ENCODE measurements at regions not wholly inside any gene's neighbourhood (a gene's known extent, or its start where the extent isn't known, plus 50 kb on each side); places are given as distances from the start of the nearest gene placed in this dataset.

DNA sequence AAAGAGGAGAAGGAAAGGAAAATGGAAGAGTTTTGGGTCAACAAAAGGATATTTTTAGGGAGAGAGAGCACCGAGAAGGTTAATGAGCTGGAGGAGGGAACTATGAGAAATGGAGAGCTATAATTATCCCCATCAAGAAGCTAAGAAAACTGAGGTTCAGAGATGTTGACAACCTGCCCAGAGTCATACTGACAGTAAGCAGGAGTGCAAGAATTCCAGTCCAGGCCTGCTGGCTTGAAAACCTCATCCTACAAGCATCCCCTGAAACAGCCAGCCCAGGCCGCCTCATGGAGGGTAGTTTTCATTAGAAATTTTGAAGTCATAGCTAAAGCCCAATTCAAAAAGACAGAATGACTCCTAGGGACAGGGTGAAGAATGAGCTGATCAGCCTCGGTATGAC is 172.1 kb upstream of the LRFN2 start:
- TF ChIP-seq POLR2A (IDR thresholded peaks at IDR 0.05) (no peak), CTCF (IDR thresholded peaks at IDR 0.05) (no peak)
- Histone ChIP-seq H3K4me1 (no peaks in the 10 kb centered on the region), H3K9me3 (no peaks in the 10 kb centered on the region), H3K27ac (no peak overlapping the region), H3K36me3 (no peaks in the 10 kb centered on the region), H3K27me3 (no peaks in the 10 kb centered on the region), H3K4me3 (no peak overlapping the region)
- intact Hi-C loops (cut with DNase I) = no loop called here
- no peak for DNase-seq
- WGBS (ENCODE audit: insufficient coverage, low coverage, low lambda C conversion rate, missing lambda C conversion rate) = 71% methylated on average over 2 of the region's 3 CpGs
- ATAC-seq = no peak

- TF ChIP-seq POLR2A (IDR thresholded peaks at IDR 0.05) (no peak), CTCF (IDR thresholded peaks at IDR 0.05) (no peak)
- Histone ChIP-seq H3K27ac (no peak overlapping the region), H3K9me3 (no peaks in the 10 kb centered on the region), H3K4me1 (no peaks in the 10 kb centered on the region), H3K27me3 (no peaks in the 10 kb centered on the region), H3K4me3 (no peak overlapping the region), H3K36me3 (no peaks in the 10 kb centered on the region)
- intact Hi-C loops (cut with DNase I) = no loop called here
- 67% methylated on average over 7 of the region's 8 CpGs for WGBS (ENCODE audit: insufficient coverage, low coverage, low lambda C conversion rate, missing lambda C conversion rate)
- ATAC-seq (no peak), DNase-seq (no peak)
Observed at GRCh38 chr6:40755749-40756452, 168.7 kb upstream of the LRFN2 start.

- no peaks in the 10 kb centered on the region for H3K27me3 ChIP-seq
- ATAC-seq (no peak), DNase-seq (no peak)
- no peak overlapping the region for H3K4me3 ChIP-seq
- TF ChIP-seq CTCF (IDR thresholded peaks at IDR 0.05) (no peak), POLR2A (IDR thresholded peaks at IDR 0.05) (no peak)
- H3K27ac ChIP-seq = no peak overlapping the region
- H3K36me3 ChIP-seq = no peaks in the 10 kb centered on the region
- no peaks in the 10 kb centered on the region for H3K4me1 ChIP-seq
- intact Hi-C loops (cut with DNase I) = no loop called here
- no peaks in the 10 kb centered on the region for H3K9me3 ChIP-seq
- 17% methylated on average over 13 of the region's 20 CpGs for WGBS (ENCODE audit: insufficient coverage, low coverage, low lambda C conversion rate, missing lambda C conversion rate)
Observed at GRCh38 chr6:40755046-40755681, 168.0 kb upstream of the LRFN2 start.

GRCh38 chr6:40754461-40755045 is 167.4 kb upstream of the LRFN2 start:
- WGBS (ENCODE audit: insufficient coverage, low coverage, low lambda C conversion rate, missing lambda C conversion rate) = 11% methylated on average over 9 of the region's 30 CpGs
- H3K27ac ChIP-seq = no peak overlapping the region

More at GRCh38 chr6:40754461-40755045, 167.4 kb upstream of the LRFN2 start:
- TF ChIP-seq POLR2A (IDR thresholded peaks at IDR 0.05) (no peak), CTCF (IDR thresholded peaks at IDR 0.05) (no peak)
- H3K27me3 ChIP-seq = no peaks in the 10 kb centered on the region
- no peaks in the 10 kb centered on the region for H3K36me3 ChIP-seq
- no peaks in the 10 kb centered on the region for H3K9me3 ChIP-seq
- ATAC-seq (no peak), DNase-seq (no peak)
- intact Hi-C loops (cut with DNase I) = no loop called here
- H3K4me3 ChIP-seq = no peak overlapping the region
- no peaks in the 10 kb centered on the region for H3K4me1 ChIP-seq

All from right lobe of liver (tissue), 6 donors.